GM03348 (cell line): ENCODE measurements at regions not wholly inside any gene's neighbourhood (a gene's known extent, or its start where the extent isn't known, plus 50 kb on each side); places are given as distances from the start of the nearest gene placed in this dataset.
"Not testable (repeated sequence)": the region's sequence is repeated elsewhere in the genome, so short reads cannot be mapped to it uniquely, and the experiment has no call there.

Source experiments
- DNase-seq: peaks from one replicate; pipeline ENCODE4 v3.0.0; 2012; ENCODE audit warnings: low spot score

DNA sequence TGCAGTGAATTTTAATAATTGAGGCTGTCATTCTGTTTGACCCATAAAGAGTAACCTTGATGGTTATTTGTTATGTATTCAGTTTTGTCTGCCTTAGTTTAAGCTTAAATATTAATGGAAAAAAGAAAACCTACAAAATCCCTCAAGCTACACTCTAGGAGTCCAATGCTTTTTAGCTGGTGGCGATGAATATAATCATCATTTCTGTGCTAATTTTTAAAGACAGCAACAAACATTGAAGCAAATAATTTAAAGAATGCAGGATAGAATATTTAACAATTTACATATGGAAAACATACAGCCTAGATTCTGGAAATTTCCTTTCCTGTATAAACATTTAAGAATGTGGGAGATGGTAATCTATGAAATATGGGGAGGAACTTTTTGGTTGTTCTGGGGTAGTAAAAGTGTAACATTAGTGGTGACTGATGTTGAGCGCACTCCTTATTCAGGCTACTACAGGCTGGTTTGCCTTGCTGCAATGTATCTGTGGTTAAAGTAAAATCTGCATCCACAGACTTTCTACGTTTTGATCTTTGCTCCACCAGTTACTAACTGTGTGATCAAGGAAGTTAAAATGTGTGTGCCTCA is 287.9 kb upstream of the DEFB112 start:
- DNase-seq: no peak

- no peak for DNase-seq
Measured at GRCh38 chr6:50353603-50354002, 303.9 kb upstream of the DEFB112 start.

- no peak for DNase-seq
Measured at GRCh38 chr6:50358113-50358512, 308.4 kb upstream of the DEFB112 start.

DNA sequence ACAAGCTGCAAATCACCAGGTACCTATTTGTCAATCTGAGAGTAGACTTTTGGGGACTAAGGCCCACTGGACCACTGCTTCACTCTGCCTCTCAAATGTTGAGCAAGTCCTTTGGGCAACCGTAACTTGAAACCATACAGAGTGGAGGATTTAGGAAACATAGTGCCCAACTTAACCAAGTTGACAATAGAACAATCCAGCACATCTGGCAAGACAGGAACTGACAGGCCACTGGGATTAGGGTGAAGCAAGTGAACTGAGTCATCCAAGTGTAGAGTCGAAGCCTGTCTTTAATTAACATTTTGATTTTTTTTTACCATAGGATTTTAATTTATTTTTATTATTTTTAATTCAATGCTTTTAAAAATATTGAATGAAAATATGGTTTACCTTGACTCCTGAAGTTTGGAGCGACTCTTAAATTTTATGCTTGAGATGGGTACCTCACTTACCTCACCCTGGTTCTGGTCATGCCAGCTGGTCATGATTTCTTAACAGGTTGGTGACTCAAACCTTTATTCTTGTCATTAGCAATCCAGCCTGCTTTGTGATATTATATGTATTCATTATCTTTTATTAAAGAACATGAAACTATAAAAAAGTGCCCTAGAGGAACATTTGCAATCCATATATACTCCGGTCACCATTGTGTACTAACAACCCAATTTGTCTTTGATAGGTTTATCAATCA is 312.1 kb upstream of the DEFB112 start:
- DNase-seq: no peak

DNA sequence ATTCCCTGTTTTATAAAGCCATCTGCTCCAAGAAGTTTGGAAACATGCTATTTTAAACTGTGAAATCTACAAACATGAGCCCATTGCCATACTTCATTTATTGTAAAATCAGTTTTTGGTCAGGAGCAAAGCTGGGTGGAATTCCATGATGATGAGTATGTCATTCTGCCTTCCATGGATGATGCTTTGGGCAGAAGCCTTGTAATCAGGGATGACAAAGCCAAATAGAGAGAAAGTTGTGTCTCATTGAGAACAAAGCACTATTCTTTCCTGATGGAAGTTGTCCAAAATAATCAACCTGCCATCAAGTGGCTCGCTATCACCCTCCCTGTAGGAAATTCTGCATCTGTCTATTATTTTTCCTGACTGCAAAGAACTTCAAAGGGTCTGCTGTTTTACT is 313.0 kb upstream of the DEFB112 start:
- DNase-seq: no peak

- no peak for DNase-seq
Measured at GRCh38 chr6:50369996-50370395, 320.3 kb upstream of the DEFB112 start.

DNA sequence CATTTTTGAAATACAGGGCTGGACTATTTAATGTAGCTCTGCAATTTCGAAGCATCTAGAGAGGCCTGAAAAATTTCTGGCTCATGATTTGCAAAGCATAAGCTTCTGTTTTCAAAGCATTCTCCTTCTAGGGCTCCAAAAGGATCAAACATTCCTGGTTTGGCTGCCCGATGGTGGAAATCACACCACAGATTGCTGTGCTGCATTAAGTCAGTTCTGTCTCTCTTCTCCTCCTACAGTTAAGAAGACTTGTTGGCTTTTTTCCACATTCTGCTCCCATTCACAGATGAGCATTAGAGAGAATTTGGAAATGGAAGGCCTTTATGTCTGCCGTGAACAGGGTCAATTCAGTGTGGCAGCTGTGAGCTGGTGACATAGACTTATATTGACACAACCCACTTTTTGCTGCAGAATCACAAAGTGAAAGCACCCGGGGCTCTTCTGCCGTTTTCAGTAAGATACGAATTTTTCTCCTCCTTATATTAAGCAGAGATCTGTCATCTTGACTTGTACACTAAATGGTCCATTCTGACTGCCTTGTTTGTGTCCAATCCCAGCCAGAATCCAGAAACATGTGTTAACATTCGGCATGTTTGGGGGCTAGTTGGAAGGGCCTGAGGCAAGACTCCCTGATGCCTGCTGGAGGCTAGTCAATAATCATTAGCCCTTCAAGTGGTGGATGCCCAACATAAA is 330.8 kb upstream of the DEFB112 start:
- no peak for DNase-seq

DNA sequence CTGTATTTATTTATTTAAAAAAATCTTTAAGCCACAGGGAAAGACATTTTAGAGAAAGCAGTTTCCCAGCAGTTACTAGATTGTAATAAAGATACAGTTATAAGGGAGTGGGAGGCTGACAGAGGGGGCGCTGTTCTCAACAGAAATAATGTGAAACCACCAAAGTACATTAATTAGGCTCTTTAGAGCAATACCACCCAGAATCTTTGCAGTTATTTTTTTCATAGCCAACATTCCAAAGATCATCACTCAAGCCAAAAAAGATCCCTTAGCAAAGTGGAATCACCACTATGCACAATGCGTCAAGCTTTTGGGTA is 331.3 kb upstream of the DEFB112 start:
- DNase-seq: no peak

DNA sequence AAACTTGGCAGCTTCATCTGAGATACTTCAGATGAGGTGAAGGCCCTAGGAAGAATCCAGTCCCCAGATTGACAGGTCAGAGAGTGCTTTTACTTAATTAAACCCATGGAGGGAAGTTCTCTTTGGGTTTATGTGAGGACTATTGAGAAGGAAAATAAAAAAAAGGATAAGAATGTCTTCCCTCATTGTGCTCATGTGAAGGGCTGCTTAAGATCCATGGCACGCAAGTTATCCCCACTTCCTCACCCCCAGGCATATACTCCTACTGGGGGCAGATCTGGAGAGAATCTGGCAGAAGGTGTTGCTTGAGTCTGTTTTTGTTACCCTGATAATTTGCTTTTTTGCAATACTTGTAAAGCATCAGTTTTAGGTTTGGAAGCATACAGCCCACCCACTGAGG is 322.9 kb upstream of the TFAP2D start:
- DNase-seq: no peak

DNA sequence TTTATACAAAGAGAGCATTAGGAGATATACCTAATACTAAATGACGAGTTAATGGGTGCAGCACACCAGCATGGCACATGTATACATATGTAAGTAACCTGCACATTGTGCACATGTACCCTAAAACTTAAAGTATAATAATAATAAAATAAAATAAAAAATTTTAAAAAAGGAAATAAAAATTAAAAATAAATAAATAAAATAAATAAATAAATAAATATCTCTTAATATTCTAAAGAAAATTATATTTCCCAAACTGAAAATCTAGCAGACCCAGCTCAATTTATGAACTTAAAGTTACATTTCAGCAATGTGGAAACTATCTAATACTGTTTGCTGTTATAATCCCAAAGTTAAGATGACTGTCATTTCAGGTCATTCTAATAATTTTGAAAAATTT is 319.2 kb upstream of the TFAP2D start:
- not testable (repeated sequence) for DNase-seq

DNA sequence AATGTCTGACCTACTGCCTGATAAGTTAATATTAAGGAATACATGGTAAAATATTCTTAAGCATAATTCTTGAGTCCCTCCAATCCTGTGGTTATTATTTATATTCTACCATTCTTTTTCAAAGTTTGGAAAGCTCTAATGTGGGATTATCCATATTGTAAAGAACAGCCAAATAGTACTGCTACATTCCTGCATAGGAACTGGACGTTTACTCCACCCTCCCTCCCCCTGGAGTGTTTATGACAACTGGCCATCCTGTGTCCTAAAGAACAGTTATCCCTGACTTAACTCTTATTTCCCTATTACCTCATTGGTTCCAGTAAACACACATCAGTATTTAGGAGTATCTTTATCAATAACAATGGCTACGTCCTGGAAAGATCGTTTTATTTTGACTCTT is 308.7 kb upstream of the TFAP2D start:
- DNase-seq: no peak

DNA sequence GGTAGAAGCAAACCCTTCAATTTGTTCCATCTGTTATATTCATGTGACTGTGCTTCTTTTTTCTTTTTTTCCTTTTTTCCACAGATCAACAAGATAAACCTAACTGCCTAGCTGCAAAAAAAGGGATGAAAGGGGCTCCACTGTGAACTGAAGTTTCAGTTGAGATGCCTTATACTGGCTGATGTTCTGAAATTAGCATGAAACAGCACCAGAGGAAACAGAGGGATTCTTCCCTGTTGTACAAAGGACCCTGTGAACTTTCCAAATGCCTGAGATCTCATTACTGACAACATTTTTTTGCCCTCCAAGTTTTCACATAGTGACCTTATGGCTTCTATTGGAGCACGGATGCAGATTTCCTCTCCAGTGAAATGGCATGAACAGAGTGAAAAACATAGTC is 302.7 kb upstream of the TFAP2D start:
- no peak for DNase-seq

DNA sequence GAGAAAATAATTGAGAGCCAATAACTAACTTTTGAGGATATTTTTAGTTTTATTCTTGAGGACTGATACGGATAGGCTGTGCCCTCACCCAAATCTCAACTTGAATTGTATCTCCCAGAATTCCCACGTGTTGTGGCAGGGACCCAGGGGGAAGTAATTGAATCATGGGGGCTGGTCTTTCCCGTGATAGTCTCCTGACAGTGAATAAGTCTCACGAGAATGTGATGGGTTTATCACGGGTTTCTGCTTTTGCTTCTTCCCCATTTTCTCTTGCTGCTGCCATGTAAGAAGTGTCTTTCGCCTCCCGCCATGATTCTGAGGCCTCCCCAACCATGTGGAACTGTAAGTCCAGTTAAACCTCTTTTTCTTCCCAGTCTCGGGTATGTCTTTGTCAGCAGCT is 292.3 kb upstream of the TFAP2D start:
- not testable (repeated sequence) for DNase-seq

- no peak for DNase-seq
Measured at GRCh38 chr6:50427267-50427666, 286.1 kb upstream of the TFAP2D start.

GRCh38 chr6:50437901-50438300 is 275.4 kb upstream of the TFAP2D start:
- DNase-seq: no peak

GRCh38 chr6:50442531-50443040 is 270.7 kb upstream of the TFAP2D start:
- DNase-seq: no peak

- no peak for DNase-seq
Measured at GRCh38 chr6:50443144-50443543, 270.2 kb upstream of the TFAP2D start.

- no peak for DNase-seq
Measured at GRCh38 chr6:50449128-50449527, 264.2 kb upstream of the TFAP2D start.

DNA sequence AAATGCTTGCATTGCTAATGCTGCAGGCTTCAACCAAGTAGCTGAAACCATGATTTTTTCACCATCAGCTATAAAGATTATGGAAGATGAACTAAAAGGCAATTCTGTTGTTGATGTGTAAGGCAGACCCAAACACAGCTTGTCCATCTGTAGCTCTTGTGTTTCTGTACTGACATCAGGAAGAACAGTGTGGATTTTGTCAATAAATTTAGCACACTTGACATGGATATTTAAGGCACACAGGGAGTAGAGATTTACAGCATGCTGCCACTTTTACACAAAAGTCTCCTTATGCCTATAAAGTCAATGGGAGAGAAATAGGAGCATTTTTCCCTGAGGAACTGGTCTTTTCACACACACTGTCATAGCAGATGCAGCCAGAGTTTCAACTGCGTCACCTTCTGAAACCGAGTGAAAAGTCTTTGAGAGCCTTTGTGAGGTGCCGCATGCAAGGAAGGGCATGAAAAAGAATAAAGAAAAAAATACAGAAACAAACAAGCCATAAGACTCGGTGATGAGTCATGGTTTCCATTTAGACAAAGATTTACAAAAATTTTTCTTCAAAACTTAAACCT is 261.4 kb upstream of the TFAP2D start:
- no peak for DNase-seq

- DNase-seq: no peak
Measured at GRCh38 chr6:50455029-50455428, 258.3 kb upstream of the TFAP2D start.

DNA sequence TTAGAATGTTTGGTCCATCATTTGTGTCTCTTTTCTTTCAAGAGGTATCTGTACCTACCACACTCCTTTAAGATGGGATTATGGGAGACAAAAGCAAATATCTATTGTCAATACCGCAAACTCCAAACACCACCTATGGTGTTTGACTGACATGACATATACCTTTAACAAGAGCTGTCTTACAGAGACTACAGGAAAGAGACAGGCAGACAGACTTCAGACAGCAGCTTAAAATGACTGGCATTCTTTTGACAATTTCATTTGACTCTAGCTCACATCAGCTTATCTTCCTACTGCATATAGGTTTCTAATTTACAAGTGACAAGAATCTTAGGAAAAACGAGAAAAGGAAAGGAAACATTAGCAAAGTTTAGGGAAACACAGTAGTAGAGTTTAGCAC is 256.0 kb upstream of the TFAP2D start:
- DNase-seq: no peak

GRCh38 chr6:50461696-50462095 is 251.6 kb upstream of the TFAP2D start:
- DNase-seq: no peak

- no peak for DNase-seq
Measured at GRCh38 chr6:50463931-50464330, 249.4 kb upstream of the TFAP2D start.
